GM19238 (cell line): ENCODE measurements at regions not wholly inside any gene's neighbourhood (a gene's known extent, or its start where the extent isn't known, plus 50 kb on each side); places are given as distances from the start of the nearest gene placed in this dataset.
A peak's percentile ranks its signal among the peaks of the same experiment; 100 is the strongest.

Experiments used
- DNase-seq: peaks from one replicate; pipeline ENCODE4 v3.0.0; 2011; ENCODE audit warnings: low spot score; ENCODE audit not compliant: insufficient read length

GRCh38 chr2:8215982-8216381, 465.9 kb upstream of the ID2 start:
- no peak for DNase-seq

GRCh38 chr2:8216397-8216796, 465.5 kb upstream of the ID2 start:
- DNase-seq = no peak

DNA sequence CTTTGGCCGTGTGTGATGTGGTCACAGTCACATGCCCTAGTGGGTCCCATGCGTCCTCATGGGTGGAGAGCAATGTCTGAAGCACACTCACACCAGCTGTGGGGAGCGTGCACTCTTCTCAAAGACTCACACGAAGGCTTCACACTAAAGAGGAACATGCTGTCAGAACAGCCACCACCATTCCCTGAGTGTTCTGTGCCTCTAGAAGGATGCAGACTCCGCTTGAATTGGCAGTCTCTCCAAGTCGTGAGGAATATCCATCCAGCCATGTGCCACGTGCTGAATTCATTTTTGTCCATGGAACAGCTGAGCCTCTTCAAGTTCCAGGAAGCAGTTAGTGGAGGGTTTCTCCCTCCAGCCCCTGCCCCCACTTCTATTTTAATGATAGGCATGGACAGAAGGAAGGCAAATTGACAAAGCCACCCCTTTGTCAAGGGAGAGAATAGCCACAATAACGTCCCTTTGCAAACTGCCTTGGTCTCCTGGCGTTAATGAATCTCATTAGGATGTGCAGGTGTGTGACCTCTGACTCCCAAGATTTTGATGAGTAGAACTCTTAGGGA, 464.3 kb upstream of the ID2 start:
- no peak for DNase-seq

DNA sequence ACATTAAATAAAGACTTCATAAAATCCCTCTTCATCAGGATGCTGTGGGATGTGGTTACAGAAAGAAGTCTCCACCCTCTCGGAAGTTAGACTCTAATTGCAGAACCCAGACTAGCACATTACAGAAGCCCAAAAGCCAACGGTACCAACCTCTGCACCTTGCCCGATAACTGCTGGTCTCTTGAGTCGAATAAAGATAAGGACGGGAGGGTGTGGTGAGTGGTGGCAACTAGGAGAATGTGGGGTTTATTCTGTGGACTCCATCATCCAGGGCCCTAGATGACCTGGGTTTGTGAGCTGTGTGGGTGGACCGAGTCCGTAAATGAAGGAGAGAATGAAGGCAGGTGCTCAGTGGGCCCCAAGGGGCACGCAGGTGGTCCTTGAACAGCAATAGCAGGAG, 462.8 kb upstream of the ID2 start:
- DNase-seq = no peak

DNA sequence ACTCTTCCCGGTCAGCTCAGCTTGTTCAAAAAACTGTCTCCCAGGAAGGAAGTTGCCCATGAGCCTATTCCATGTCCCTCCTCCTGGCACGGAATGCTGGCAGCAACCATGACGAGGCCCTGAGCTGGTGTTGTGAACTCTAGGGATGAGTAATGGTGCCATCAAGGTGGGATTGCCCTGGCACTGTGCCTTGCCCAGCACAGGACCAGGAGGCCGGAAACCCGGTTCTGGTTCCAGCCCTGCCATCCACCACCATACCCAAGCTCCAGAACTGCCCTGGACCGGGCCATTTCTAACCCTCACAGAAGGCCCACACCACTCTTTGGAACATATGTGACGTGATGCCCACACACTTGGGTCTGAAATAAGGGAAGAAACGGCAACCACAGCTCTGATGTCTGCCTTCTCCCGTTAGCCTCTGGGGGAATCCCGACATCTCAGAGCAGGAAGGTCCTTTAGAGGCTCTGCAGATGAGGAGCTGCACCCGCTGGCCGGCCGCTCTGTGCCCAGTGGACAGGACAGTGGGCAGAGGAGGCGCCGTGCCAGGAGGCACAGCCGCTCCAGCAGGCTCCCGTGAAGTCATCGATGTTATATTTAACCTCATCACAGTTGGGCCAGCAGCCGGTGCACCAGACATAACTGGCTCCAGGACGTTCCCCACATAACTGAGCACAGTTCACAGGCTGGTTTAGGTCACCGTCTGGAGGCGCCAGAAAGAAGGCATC, 462.1 kb upstream of the ID2 start:
- no peak for DNase-seq

GRCh38 chr2:8222979-8223694, 458.7 kb upstream of the ID2 start:
- no peak for DNase-seq

DNA sequence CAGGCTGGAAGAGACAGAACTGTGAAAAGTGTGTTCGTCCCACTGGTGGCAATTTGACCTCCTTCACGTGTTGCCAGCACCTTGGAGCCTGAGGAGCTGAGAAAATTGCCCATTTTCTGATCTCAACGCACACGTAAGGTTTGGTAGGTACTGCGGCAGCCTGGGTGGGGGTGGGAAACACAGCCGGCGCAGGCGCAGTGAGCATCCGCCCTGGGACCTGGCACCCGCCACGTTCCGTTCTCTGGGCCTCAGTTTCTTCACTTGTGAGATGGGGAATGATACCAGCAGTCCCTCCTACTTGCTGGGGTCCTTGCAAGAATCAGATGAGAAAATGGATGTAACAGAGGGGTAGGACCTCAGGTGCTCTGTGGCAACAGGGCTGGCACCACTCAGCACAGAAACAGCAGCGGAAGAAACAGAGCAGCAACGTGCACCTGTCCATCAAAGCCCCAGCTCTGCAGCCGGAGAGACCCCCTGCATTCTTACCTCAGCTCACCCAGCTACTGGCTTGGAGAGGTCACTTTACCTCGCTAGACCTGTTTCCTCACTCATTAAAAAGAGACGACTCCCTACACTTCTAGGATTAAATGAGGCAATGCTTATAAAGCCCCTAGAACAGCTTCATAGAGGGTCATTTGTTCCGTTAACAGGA, 458.0 kb upstream of the ID2 start:
- DNase-seq = no peak

GRCh38 chr2:8224347-8225190, 457.3 kb upstream of the ID2 start:
- DNase-seq = no peak

GRCh38 chr2:8225266-8225665, 456.6 kb upstream of the ID2 start:
- no peak for DNase-seq

GRCh38 chr2:8225798-8226197, 456.1 kb upstream of the ID2 start:
- no peak for DNase-seq

DNA sequence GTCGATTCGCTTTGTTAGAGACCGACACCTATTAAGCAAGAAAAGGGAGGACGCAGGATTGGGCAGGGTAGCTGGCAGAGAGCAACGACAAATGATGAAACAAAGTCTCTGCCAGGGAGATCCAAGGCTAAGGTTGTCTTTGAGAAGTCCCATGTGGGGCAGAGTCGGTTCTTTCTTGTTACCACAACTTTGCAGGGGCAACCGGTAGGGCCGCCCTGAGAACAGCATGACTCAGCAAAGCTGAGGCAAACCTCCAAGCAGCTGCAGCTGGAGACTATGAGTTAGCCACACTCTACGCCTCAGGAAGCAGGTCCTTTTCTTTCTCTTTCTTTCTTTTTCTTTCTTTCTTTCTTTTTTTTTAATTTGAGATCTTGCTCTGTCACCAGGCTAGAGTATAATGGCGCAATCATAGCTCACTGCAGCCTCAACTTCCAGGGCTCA, 452.3 kb upstream of the ID2 start:
- DNase-seq = peak; percentile 45

DNA sequence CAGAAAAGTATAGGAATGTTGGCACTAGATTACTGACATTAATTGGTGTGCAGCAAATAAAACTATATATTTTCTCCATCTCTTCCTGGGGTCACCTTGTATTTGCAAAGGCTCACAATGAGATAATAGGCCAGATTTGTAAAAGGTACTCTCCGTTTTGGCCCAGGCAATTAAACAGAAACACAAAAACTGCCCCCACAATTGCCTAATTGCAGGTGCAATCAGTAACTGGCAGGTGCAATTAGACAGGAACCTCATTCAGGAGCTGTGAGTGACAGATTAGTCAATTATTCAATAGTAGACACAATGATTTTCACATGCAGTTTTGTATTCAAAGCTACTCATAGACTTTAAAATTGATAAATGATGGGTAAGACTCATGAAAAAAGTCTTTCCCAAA, 451.4 kb upstream of the ID2 start:
- no peak for DNase-seq

GRCh38 chr2:8231902-8232301, 450.0 kb upstream of the ID2 start:
- no peak for DNase-seq

GRCh38 chr2:8232871-8233270, 449.0 kb upstream of the ID2 start:
- no peak for DNase-seq

GRCh38 chr2:8234253-8234652, 447.6 kb upstream of the ID2 start:
- no peak for DNase-seq

DNA sequence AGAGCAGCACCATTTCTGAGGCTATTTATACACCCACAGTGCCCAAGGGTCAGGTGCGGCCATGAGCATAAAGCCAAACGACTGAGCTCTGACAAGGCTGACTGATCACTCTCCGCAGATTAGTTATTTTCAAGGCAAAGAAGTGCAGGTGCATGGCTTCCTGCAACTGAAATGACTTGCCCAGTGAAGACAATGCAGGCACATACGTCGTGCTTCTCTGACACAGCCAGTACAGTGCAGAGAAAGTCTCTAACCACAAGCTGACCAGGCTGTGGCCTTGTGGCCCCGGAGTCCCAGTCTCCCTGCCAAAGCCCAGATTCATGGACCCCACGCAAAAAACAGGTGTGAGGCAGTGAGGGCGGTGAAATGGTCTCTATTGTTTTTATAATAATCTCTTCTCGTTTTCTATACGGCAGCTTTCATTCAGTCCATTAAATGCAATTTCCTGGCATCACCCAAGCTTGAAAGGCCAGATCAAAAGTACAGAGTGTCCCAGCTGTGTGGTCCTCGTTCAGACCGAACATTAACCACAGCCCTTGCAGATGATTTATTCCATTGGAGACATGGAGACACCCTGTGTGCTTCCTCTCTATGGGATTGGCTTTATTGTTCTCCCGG, 447.0 kb upstream of the ID2 start:
- DNase-seq = peak; percentile 47

GRCh38 chr2:8235419-8235818, 446.4 kb upstream of the ID2 start:
- DNase-seq = no peak

GRCh38 chr2:8236391-8236790, 445.5 kb upstream of the ID2 start:
- DNase-seq = no peak

DNA sequence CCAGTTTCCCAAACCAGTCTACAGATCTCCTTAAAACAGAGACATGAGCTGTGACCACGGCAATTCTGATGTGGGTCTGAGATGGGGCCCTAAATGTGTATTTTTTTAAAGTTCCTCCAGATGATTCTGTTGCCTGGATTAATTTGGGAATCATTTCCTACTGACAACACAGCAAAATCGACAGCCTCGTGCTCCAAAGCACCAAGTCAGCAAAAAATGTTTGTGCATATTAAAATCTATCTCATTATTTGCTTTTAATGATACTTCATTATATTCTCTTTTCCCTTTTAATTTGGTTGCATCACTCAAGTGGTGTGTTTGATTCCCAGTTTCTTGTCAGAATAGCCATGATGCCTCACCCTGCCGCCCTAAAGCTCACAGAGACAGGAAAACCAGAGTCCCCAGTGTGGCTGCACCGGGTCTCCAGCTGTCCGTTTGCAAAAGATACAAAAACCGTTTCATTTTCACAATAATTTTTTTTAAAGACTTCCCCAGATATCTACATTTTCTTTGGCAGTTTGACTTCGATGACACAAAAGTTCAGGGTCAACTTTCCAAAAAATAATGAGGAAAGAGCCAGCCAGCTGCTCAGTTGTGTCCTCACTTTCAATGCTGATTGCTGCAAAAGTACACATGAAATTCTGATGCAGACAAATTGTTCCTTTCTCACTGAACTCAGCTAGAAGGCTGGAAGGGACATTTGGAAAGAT, 443.2 kb upstream of the ID2 start:
- no peak for DNase-seq

- DNase-seq = no peak
Measured at GRCh38 chr2:8239531-8240088, 442.2 kb upstream of the ID2 start.
